ENCODE measurements at regions not wholly inside any gene's neighbourhood (a gene's known extent, or its start where the extent isn't known, plus 50 kb on each side); places are given as distances from the start of the nearest gene placed in this dataset.
A peak's percentile ranks its signal among the peaks of the same experiment; 100 is the strongest.
"Not testable (repeated sequence)": the region's sequence is repeated elsewhere in the genome, so short reads cannot be mapped to it uniquely, and the experiment has no call there.

DNA sequence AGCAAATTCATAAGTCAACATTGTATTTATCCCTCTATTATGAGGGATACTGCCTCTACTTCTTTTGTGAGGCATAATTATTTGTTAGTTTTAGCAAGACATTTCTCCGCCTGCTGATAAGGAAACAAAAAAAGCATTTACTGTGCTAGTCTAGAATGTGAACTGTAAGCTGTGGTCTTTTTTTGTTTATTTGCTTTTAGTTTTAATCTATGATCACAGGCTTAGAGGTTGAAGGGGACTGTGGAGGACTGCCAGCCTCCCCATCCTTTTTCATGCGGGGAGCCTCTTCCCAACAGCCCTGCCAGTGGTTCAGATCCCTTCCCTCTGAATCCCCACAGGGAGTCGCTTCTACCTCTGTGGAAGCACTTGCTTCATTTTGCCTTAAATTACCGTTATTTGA is 331.0 kb upstream of the ROPN1 start:
- no peak for DNase-seq (ENCODE audit: low spot score)
- in situ Hi-C loops (cut with HindIII; ENCODE audit: low sequenced_read_pairs): no loop called here

- in situ Hi-C loops (cut with HindIII; ENCODE audit: low sequenced_read_pairs): no loop called here
- no peak for DNase-seq (ENCODE audit: low spot score)
Observed at GRCh38 chr3:124325248-124325647, 333.3 kb upstream of the ROPN1 start.

GRCh38 chr3:124329723-124330122 is 337.8 kb upstream of the ROPN1 start:
- DNase-seq (ENCODE audit: low spot score): no peak
- in situ Hi-C loops (cut with HindIII; ENCODE audit: low sequenced_read_pairs): no loop called here

- in situ Hi-C loops (cut with HindIII; ENCODE audit: low sequenced_read_pairs): no loop called here
Observed at GRCh38 chr3:124333931-124334640, 342.2 kb upstream of the ROPN1 start.

GRCh38 chr3:124336067-124336656 is 344.2 kb upstream of the ROPN1 start:
- no peak for DNase-seq (ENCODE audit: low spot score)
- in situ Hi-C loops (cut with HindIII; ENCODE audit: low sequenced_read_pairs): no loop called here

More at GRCh38 chr3:124333931-124334640, 342.2 kb upstream of the ROPN1 start:
- DNase-seq (ENCODE audit: low spot score): no peak

DNA sequence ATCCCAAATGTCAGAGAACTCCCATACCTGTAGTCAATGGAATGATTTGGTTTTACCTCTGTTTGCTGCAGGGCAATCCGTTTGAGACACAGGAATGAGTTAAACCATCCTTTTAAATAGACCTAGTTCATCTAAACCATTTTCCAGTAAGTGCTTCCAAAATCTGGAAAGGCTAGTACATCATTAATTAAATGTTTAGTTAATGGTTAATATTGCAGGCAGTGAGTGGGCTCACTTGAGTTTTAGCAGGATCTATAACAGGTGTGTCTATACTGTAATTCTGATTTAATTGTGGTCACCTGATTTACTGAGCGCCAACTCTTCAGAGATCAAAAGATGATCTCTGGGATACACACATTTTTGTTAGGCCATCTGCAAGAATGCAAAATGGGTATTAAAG is 353.9 kb upstream of the ROPN1 start:
- in situ Hi-C loops (cut with HindIII; ENCODE audit: low sequenced_read_pairs): no loop called here
- DNase-seq (ENCODE audit: low spot score): no peak

GRCh38 chr3:124346487-124346886 is 354.6 kb upstream of the ROPN1 start:
- DNase-seq (ENCODE audit: low spot score): no peak
- in situ Hi-C loops (cut with HindIII; ENCODE audit: low sequenced_read_pairs): no loop called here

DNA sequence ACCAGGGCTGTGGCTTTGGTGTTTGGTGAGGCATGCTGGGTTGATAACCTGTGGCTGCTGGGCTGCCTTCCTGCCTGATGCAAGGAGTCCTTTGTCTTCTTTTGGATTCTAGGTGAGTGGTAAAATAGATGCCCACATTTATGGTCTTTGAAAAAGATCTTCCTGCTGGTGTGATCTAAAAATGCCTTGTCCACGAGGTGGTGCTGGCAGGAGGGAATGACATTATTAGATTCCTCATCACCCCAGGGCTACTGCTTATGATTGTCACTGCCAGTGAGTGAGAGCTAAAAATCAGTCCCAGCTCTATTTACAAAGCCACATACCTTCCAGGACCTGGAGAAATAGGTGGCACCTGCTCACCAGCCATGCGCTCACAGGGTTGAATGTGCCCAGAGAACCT is 355.5 kb upstream of the ROPN1 start:
- DNase-seq (ENCODE audit: low spot score): no peak
- in situ Hi-C loops (cut with HindIII; ENCODE audit: low sequenced_read_pairs): no loop called here

DNA sequence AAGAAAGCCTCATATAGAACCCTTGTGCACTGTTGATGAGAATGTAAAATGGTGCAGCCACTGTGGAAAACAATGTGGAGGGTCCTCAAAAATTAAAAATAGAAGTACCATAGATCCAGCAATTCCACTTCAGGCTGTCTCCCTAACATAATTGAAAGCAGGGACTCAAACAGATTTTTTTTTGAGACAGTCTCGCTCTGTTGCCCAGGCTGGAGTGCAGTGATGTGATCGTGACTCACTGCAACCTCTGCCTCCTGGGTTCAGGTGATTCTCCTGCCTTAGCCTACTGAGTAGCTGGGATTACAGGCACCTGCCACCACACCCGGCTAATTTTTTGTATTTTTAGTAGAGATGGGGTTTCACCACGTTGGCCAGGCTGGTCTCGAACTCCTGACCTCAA is 356.6 kb upstream of the ROPN1 start:
- DNase-seq (ENCODE audit: low spot score); in situ Hi-C loops (cut with HindIII; ENCODE audit: low sequenced_read_pairs): not testable (repeated sequence)

DNA sequence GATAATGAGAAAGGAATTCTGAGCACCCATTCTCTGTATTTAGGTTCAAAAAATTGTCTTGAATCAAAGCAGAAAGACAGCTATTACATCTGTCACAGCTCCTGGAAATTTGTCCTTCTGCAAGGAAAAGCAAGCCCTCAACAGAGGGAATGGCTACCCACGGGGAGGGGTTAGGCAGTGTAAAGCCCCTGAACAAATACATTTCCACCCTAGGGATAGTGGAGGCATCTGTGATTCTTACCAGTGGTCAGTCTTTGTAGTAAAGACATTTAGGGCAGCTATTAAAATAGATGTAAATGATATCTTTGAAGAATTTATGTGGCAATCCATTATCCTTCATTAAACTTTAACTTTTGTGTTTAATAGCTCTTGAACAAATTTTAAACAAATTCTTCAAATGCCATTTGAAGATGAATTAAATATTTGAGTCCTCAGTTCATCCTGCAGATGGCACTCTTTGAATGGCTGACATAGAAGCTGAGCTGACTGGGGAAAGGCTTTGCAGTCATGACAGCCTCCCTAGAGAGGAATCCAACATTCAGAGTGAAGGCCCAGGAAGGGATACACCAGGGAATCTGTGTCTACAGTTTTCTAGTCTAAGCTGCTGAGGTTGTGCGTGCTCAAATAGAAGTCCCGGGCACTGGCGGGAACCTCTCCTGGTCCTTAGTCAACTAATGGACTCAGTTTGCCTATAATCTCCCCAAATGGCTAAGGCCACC is 359.7 kb upstream of the ROPN1 start:
- peak; percentile 34 for DNase-seq (ENCODE audit: low spot score)
- in situ Hi-C loops (cut with HindIII; ENCODE audit: low sequenced_read_pairs): no loop called here

GRCh38 chr3:124352149-124352539 is 360.2 kb upstream of the ROPN1 start:
- DNase-seq (ENCODE audit: low spot score): no peak
- in situ Hi-C loops (cut with HindIII; ENCODE audit: low sequenced_read_pairs): no loop called here

DNA sequence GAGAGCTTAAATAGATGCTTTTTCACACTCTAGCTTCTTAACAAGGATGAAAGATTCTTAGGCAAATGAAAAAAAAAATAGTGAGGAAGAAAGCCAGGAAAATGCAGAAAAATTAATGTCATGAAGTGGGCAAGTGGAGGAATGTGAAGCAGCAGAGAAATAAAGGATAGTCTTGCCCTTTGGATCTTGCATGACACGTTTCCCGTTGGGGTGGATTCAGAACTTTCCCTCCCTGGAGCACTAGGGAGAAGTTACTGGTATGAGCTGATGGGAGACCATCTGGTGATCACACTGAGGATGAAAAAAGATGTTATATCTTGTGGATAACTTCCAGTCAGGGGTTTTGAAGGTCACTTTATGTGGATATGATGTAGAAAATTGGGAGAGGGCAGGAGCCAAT is 361.8 kb upstream of the ROPN1 start:
- no peak for DNase-seq (ENCODE audit: low spot score)
- in situ Hi-C loops (cut with HindIII; ENCODE audit: low sequenced_read_pairs): no loop called here

- no peak for DNase-seq (ENCODE audit: low spot score)
- in situ Hi-C loops (cut with HindIII; ENCODE audit: low sequenced_read_pairs): no loop called here
Observed at GRCh38 chr3:124354150-124354549, 362.2 kb upstream of the ROPN1 start.

GRCh38 chr3:124358156-124358555 is 366.2 kb upstream of the ROPN1 start:
- in situ Hi-C loops (cut with HindIII; ENCODE audit: low sequenced_read_pairs): no loop called here
- DNase-seq (ENCODE audit: low spot score): no peak

DNA sequence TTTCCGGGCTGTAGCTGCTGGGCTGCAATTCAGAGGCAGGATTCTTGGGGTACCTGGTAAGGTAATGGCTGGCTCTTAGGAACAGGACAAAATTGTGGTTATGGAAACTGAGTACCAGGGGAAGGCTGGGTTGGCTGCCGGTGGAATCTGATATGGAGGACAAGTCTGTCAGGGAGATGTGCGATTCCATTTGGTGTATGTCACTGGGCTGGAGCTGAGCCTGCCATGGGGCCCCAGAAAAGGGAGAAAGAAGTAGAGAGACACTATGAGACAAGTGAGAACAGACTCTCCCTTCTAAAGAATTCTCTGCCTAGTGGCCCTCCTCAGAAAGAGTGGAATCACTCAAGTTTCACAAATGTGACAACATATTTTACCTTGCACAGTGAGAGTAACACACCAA is 368.2 kb upstream of the ROPN1 start:
- in situ Hi-C loops (cut with HindIII; ENCODE audit: low sequenced_read_pairs): no loop called here
- DNase-seq (ENCODE audit: low spot score): no peak

GRCh38 chr3:124360563-124360962 is 368.6 kb upstream of the ROPN1 start:
- in situ Hi-C loops (cut with HindIII; ENCODE audit: low sequenced_read_pairs): no loop called here

GRCh38 chr3:124361566-124361965 is 368.7 kb upstream of the UMPS start:
- in situ Hi-C loops (cut with HindIII; ENCODE audit: low sequenced_read_pairs): no loop called here
- no peak for DNase-seq (ENCODE audit: low spot score)

More at GRCh38 chr3:124360563-124360962, 368.6 kb upstream of the ROPN1 start:
- DNase-seq (ENCODE audit: low spot score): no peak

- DNase-seq (ENCODE audit: low spot score): no peak
- in situ Hi-C loops (cut with HindIII; ENCODE audit: low sequenced_read_pairs): no loop called here
Observed at GRCh38 chr3:124362455-124362854, 367.8 kb upstream of the UMPS start.

- DNase-seq (ENCODE audit: low spot score): no peak
- in situ Hi-C loops (cut with HindIII; ENCODE audit: low sequenced_read_pairs): no loop called here
Observed at GRCh38 chr3:124363476-124363875, 366.8 kb upstream of the UMPS start.

- in situ Hi-C loops (cut with HindIII; ENCODE audit: low sequenced_read_pairs): no loop called here
- DNase-seq (ENCODE audit: low spot score): no peak
Observed at GRCh38 chr3:124364317-124365020, 365.8 kb upstream of the UMPS start.
